HG03520 (cell line): ENCODE measurements at regions not wholly inside any gene's neighbourhood (a gene's known extent, or its start where the extent isn't known, plus 50 kb on each side); places are given as distances from the start of the nearest gene placed in this dataset.
"Not testable (repeated sequence)": the region's sequence is repeated elsewhere in the genome, so short reads cannot be mapped to it uniquely, and the experiment has no call there.

Experiments used
- ATAC-seq: cut with Tn5 transposase; IDR thresholded peaks from one replicate; pipeline ENCODE4 v1.9.1; 2021; ENCODE audit warnings: mild to moderate bottlenecking, moderate library complexity; ENCODE audit not compliant: unreplicated experiment

DNA sequence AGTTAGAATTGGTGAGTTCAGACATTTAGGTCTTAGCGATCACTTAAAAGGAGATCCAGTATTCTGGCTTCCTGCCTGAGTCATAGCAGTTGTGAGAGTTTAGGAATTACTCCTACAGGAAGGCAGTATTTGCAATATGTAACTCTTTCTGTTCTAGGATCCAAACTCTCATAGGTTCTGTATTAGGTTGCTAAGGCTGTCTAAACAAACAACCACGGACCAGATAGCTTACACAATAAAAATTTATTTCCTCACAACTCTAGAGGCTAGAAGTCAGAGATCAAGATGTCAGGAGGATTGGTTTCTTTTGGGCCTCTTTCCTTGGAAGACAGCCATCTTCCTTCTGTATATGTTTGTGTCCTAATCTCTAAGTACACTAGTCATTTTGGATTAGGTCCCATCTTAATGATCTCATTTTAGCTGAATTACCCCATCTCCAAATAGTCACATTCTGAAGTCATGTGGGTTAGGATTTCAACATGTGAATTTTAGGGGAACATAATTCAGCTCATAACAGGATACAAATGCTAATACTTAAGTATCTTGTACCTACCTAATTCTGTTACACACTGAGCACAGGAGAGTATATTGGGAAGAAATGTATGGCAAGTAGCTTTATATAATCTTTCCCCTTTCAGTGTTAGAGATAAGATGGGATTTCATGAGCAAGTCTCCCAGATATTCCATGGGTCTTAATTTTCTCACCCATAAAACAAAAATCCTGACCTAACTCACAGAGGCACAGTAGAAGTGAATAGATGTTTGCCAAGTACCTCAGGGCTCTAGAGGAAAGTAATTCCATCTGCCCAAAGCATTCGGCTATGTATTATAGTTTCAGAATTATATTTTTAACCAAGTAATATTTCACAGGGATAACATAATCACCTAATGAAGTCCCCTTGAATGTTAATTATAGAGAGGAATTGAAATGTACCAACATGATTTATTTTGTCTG is 144.4 kb downstream of the PTBP2 start:
- ATAC-seq, result no peak

DNA sequence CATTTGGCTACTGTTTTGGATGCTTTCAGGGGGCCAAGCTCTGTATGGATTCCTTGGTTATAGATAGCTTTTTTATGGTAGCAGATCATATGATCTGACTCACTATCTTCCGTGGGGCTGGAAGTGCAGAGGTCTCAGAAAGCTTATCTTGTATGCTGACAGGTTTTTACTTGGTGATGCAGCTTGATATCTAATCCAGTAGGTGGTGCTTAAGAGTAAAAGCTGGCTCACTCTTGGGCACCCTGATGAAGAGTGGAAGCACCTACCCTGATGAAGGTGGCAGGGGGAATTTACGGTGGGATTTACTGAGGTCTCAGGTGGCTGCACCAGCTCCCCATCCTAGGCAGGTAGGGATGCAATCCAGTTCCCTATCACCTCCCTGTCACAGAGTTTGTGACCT is 151.2 kb downstream of the PTBP2 start:
- ATAC-seq, result no peak

DNA sequence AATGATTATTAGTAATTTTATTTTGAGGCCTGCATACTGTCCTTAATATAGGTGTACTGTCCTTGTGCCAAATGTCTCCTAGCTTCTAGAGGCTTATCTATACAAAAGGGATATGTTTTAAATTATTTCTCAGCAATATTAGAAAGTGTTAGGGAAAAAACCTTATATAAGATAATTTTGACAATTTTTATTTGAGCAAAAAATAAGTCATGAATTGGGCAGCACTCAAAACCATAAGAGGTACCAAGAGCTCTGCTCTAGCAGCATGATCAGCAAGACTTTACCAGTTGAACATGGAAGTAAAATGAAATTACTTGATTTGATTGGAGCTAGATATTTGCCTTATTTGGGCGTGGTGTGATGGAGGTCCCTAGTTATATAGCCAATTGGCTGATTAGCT is 157.1 kb downstream of the PTBP2 start:
- no peak for ATAC-seq

DNA sequence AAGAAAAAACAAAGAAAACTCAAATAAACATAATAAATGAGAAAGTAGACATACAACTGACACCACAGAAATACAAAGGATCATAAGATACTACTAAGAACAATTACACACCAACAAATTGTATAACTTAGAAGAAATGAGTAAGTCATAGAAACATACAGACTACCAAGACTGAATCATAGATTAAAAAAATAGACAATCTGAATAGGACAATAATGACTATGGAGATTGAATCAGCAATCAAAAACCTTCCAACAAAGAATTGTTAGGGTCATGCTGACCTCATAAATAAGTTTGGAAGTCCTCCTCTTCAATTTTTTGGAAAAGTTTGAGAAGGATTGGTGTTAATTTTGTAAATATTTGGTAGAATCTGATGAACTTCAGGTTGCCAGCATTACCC is 159.0 kb downstream of the PTBP2 start:
- no peak for ATAC-seq

DNA sequence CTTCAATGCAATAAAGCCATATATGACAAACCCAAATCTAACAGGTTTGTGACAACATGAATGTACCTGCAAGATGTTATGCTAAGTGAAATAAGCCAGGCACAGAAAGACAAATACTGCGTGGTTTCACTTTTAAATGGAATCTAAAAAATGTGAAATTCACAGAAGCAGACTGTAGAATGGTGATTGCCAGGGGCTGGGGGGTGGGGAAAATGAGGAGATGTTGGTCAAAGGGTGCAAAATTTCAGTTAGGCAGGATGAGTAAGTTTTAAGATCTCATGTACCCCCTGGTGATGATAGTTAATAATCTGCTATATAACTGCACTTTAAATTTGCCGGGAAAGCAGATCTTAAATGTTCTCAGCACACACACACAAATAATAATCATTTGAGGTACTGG is 160.5 kb downstream of the PTBP2 start:
- no peak for ATAC-seq

DNA sequence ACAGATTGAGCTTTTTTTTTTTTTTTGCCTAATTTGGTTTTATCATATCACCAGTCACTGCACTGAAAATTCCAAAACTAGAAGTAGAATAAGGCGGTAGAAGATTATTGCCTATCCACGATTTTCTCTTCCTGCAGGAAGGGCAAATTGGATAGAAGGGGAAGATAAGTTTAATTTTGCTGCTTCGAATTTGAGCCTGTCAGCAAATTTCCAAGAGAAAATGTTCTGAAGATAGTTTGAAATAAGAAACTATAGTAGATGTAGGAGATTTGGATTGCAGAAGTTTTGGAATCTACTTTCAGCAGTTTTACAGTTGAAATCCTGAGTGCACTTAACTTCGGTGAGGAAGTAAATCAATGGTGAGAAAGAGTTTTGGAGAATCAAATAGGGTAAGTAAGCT is 164.9 kb downstream of the PTBP2 start:
- no peak for ATAC-seq

DNA sequence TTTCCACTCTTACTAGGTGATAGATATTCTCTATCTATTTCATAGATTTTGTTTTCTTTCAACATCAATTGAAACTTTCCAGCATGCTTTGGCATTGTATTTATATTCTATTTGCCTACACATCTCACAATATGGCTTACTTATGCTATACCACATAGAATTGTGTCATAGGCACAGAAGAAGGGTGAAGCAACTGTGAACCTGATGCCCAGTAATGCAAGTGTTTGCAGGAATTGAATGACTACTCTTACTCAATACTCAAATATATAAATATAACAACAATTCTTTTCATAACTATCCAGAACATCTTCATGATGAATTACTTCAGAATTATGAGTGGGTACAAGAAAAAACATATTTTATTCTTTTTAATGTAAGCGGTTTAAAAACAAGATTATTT is 165.9 kb downstream of the PTBP2 start:
- ATAC-seq, result no peak

DNA sequence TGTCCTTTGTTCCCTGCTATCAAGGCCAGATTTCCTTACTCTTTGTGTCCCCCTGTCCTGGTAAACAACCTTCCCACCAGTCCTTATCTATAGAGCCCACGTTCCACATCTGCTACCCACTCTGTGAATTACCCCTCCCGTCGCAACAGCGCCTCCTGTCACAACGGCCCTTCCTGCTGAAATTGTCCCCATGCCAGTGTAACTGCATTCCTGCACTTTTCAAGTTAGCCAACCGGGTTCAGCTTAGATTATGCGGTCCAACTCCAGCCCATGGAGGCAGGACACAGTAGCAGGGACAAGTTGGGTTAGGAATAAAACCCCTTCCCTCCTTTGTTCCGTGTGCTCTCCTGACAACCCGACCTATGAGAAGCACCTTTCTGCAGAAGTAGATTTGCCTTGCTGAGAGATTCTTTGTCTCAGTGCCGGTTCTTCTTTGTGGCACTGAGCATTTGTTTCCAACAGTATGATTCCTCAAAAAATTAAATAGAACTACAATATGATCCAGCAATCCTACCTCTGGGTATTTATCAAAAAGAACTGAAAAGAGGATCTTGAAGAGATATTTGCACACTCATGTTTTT is 180.3 kb downstream of the PTBP2 start:
- no peak for ATAC-seq

DNA sequence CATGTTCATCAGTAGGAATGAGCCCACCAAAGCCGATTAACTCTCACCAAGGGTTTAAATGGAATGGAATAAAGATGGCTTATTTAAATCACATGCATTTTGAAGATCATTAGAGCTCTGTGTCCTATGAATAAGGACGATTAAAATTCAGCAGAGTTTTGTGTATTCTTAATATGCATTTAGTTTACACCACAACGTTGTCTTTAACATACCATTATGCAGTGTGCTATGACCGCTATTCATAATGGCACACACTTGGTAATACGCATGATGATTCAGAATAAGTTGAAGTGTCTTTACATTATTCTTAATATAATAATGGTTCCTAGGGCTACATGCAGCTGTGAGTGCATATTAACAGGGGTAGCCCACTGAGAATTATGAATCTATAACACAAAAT is 190.7 kb downstream of the PTBP2 start:
- ATAC-seq, result no peak

DNA sequence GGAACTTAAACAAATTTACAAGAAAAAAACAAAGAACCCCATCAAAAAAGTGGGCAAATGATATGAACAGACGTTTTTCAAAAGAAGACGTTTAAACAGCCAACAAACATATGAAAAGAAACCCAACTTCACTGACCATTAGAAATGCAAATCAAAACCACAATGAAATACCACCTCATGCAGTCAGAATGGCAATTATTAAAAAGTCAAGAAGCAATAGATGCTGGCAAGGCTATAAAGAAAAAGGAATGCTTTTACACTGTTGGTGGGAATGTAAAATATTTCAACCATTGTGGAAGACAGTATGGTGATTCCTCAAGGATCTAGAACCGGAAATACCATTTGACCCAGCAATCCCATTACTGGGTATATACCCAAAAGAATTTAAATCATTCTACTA is 194.1 kb downstream of the PTBP2 start:
- not testable (repeated sequence) for ATAC-seq

DNA sequence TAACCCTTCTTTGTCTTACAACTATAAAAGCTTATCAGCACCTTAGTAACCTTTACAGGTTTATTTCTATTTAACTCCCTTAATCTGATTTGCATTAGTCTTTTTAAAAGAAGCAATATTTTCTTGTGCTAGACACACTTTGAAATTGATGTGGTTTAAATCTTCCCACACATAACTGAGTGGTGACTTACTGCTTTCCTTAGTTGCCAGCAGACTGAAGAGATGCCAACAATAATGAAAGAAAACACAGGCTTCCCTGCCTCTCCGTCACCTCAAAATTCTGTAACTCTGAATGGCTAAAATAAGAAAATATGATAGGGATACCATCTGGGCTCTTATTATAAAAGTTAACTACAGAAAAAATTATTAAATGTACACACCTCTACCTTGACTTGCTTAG is 196.8 kb downstream of the PTBP2 start:
- no peak for ATAC-seq

DNA sequence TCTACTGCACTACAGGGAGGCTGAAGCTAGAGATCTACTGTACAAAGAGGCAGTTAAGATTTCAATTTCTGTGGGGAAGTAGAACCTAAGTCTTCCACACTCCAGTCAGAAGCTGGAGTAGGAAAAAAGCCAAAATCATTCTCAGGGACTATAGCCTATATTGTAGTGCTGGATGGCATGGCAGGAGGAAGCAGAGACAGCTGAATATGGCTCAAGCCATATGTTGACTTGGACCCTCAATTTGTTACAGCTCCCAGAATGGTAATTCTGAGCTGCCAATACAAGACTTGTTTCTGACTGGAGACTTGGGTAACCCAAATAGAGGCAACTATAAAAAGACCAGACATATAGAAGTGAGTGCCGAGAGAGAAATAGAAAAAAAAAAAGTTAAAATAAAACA is 200.6 kb downstream of the PTBP2 start:
- no peak for ATAC-seq

DNA sequence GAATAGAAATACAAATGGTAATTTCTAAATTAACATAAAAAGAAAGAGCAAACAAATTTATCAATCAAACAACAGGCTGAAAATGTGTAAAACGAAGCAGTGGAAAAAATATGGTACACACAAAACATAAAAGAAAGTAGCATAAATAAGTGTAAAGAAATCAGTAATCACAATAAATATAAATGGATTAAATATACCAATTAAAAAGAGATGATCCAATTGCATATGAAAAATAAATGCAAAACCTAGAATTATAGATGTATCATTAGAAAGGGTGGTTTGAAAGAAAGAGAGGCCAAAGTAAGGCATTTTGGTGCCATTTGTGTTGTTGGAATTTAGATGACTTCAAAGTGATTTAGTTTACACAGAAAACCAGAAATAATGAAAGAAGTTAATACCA is 202.2 kb downstream of the PTBP2 start:
- ATAC-seq, result no peak

DNA sequence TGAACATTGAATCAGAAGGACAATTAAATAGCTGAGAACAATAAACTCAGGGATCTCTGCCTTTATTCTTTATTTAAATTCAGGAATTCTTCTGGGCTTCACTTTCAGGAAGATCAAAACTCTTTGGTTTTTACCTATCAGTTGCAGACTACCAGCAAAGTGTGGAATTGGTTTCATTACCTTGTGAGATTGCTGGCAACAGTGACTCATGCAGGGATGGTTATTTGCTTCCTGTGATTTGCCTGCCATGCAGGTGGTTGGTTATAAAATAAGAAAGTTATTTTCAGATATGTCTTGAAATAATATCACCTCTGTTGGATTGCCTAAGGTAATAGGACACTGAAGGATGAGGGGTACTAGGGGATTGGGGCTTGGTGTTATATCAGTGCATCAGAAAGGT is 204.6 kb downstream of the PTBP2 start:
- no peak for ATAC-seq

DNA sequence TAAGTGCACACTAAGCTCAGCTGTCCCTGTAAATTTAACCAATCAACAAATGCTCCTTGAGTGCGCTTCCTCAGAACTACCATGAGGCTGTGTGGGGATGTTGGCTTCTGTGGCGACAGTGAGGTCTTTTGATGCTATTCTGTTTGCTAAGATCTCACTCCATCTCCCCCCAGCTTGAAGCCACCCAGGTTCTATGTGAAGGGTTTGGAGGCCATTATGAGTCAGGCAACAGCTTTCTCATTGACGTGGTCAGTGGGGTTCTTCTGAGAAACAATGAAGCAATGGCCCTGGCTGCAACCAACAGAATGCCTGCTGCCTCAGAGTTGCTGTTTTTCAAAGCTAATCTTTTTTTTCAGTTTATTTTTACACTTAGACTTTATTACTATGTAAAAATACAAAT is 205.5 kb downstream of the PTBP2 start:
- no peak for ATAC-seq

DNA sequence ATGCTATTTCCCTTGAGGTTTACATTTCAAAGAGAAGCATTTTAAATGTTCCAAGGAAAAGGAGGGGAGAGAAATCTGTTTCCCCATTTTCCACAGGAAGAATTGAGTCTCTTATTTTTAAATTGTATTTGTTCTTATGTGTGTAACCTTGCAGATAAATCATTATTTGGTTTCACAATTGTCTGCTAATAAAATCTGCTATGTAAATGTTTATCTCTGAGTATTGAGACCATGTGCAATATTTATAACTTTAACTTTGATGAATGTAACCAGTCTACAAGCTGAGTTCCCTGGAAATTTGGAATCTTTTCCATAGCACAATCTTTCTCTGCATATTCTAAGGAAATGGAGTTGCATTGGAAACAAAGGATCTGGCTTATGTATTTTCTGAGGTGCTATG is 209.6 kb downstream of the PTBP2 start:
- no peak for ATAC-seq

DNA sequence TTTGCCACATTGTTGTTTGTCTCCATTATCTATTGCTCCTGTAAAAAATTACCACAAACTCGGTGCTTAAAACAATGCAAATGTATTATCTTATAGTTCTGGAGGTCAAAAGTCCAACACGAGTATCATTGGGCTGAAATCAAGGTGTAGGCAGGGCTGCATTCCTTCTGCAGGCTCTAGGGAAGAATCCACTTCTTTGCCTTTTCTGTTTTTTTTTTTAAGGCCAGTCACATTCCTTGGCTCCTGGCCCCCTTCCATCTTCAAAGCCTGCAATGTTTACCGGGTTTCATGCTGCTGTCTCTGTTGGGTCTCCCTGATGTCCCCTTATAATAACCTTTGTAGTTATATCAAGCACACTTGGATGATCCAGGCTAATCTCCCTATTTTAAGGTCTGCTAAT is 212.7 kb downstream of the PTBP2 start:
- no peak for ATAC-seq

DNA sequence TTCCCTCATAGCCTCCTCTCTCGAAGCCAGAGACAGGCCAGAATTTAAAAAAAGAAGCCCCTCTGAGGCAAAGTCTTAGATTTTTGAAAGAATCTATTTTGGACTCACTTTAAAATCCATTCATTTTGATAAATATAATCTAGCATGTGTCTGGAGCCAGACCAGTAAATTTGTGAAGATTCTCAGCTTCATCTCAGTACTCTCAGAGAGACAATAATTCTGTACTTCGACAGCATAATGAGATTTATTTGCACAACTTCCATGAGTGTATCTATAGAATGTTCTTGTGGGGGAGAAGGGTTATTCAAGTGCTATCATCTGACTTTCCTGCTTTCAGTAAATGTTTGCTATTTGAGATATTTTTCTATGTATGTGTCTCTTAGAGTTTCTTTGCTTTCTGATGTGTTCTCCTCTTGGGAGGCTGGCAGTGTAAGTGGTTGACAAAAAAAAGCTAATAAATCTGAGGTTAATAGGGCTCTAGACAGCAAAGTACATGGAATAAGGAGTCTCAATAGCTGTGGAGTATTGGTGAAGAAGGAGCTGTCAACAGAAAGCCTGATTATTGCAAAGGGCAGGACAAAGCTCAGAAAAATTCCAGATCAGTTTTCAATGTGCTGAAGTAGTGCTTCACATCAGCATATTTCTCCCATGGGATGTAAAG is 223.0 kb downstream of the PTBP2 start:
- ATAC-seq, result no peak

DNA sequence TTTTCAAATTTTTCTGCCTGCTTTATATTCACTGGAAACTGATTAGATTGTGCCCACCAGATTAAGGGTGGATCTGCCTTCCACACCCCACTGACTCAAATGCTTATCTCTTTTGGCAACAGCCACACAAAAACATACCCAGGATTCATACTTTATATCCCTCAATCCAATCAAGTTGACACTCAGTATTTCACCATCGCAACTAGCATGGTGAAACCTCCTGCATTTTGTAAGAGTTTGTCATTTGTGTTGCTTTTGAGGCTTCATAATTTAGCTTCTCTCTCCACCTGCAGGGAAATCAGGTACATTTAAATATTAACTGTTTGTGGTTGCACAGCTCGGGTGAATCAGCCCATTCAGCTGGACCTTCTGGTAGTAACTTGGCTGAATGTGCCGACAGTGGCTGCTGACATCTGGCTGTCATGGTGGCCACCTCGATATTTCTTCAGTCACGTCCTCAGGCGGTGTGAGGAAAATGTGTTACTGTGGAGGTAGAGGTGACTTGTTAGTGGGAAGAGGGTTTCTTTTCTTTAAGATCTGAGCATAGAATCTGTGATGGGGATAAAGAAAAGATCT is 224.0 kb downstream of the PTBP2 start:
- no peak for ATAC-seq

DNA sequence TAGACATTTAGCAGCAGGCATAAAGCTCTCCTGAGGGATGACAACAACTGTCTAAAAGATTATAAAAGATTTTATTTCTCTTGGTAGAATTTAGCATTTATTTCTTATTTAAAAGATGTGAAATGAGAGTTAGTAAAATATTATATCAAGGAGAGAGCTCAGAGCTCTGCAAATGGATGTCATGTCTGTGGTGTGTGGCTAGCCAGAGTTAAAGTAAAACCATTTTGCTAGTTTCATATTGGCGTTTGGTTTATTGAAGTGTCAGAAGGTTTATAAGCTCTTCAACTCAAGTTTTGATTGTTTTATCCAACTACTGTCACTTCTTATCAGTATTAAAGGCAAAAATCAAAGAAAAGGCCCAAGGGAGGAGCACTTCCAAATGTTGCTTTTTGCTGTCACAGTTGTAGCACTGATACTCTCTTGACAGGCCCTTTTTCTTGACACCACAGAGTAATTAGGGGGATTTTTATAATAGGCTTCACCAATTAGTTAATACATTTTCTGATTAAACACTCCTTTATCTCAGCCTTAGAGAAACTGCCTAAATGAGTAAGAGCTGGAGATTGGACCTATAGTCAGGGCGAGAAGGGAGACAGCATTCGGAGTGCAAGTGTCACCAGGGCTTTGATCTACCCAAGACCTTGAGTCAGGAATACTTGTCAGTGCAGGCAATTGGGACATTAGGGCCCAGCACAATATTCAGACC is 233.9 kb downstream of the PTBP2 start:
- ATAC-seq, result no peak

DNA sequence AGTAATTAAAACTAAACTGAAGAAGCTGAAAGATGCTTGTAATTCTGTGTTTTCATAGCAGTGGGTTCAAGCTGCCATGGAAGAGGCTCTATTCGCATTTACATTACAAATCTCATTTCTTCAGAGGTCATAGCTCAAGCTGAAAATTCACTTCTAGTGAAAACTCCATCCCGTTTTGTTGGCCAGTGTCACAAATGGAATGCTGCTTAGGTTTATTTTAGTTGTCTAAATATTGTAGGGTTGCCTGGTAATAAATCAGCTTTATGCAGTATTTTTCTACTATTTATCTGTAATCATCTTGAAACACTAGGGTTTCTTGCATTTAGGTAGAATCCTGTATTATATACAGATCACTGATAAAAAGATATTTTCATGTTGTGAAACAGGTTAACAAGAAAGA is 240.6 kb downstream of the PTBP2 start:
- ATAC-seq, result no peak
